GM23338 (cell line): ENCODE measurements at regions not wholly inside any gene's neighbourhood (a gene's known extent, or its start where the extent isn't known, plus 50 kb on each side); places are given as distances from the start of the nearest gene placed in this dataset.

Source experiments
- ATAC-seq: fragments of 200-7000 bp; cut with Tn5 transposase; 3 replicates; pipeline ENCODE4 v1.9.1; 2020
- DNase-seq: peaks from one replicate; pipeline ENCODE4 v3.0.0-alpha.2; 2015; ENCODE audit warnings: low spot score
- H2AFZ ChIP-seq: fragments of 200-600 bp; sonication (generic); 2 replicates; pipeline ENCODE4 v1.8.0; 2016; ENCODE audit warnings: antibody characterized with exemption, mild to moderate bottlenecking, moderate library complexity
- H3F3A ChIP-seq: fragments of 200-600 bp; sonication (generic); replicated peaks from 2 replicates; pipeline ENCODE4 v1.8.0; 2017; ENCODE audit warnings: antibody characterized with exemption, mixed run types, low read depth
- H3K27ac ChIP-seq: fragments of 200-600 bp; sonication (generic); 2 replicates; pipeline ENCODE4 v1.6.1; 2016; ENCODE audit warnings: low read depth
- H3K27me3 ChIP-seq: fragments of 200-600 bp; sonication (generic); 2 replicates; pipeline ENCODE4 v1.8.0; 2016; ENCODE audit warnings: mild to moderate bottlenecking, mixed run types, moderate library complexity; ENCODE audit not compliant: insufficient read depth
- H3K36me3 ChIP-seq: fragments of 200-600 bp; sonication (generic); 2 replicates; pipeline ENCODE4 v1.8.0; 2016; ENCODE audit warnings: mild to moderate bottlenecking; ENCODE audit not compliant: insufficient read depth
- H3K4me1 ChIP-seq: fragments of 200-600 bp; sonication (generic); 2 replicates; pipeline ENCODE4 v1.8.0; 2016; ENCODE audit warnings: mild to moderate bottlenecking, moderate library complexity; ENCODE audit not compliant: insufficient read depth
- H3K4me2 ChIP-seq: fragments of 200-600 bp; sonication (generic); 2 replicates; pipeline ENCODE4 v1.7.1; 2017; ENCODE audit warnings: mixed run types
- H3K4me3 ChIP-seq: fragments of 200-600 bp; sonication (generic); 2 replicates; pipeline ENCODE4 v1.6.1; 2016; ENCODE audit warnings: mixed run types
- H3K79me2 ChIP-seq: fragments of 200-600 bp; sonication (generic); replicated peaks from 2 replicates; pipeline ENCODE4 v1.8.0; 2017; ENCODE audit warnings: mild to moderate bottlenecking; ENCODE audit not compliant: insufficient read depth
- H3K9me2 ChIP-seq: fragments of 200-600 bp; sonication (generic); 2 replicates; pipeline ENCODE4 v1.8.0; 2017; ENCODE audit not compliant: insufficient read depth
- H4K20me1 ChIP-seq: fragments of 200-600 bp; sonication (generic); replicated peaks from 2 replicates; pipeline ENCODE4 v1.8.0; 2017; ENCODE audit warnings: mild to moderate bottlenecking; ENCODE audit not compliant: insufficient read depth
- H3K27ac Mint-ChIP-seq: 2 replicates; pipeline ENCODE4 v1.8.0; 2020; ENCODE audit warnings: inconsistent platforms, mild to moderate bottlenecking, moderate library complexity, mixed read lengths
- H3K27me3 Mint-ChIP-seq: 3 replicates; pipeline ENCODE4 v1.8.0; 2022; ENCODE audit warnings: low read depth, mild to moderate bottlenecking, moderate library complexity, mixed read lengths, inconsistent platforms; ENCODE audit not compliant: insufficient read depth, poor library complexity
- H3K36me3 Mint-ChIP-seq: 3 replicates; pipeline ENCODE4 v1.8.0; 2021; ENCODE audit warnings: low read depth, mild to moderate bottlenecking, inconsistent platforms, moderate library complexity, mixed read lengths
- H3K4me1 Mint-ChIP-seq: 3 replicates; pipeline ENCODE4 v1.8.0; 2020; ENCODE audit warnings: mild to moderate bottlenecking, inconsistent platforms, mixed read lengths
- H3K4me3 Mint-ChIP-seq: 3 replicates; pipeline ENCODE4 v1.8.0; 2021; ENCODE audit warnings: moderate library complexity, mild to moderate bottlenecking, inconsistent platforms, mixed read lengths
- H3K9me3 Mint-ChIP-seq: 3 replicates; pipeline ENCODE4 v1.8.0; 2020; ENCODE audit warnings: moderate library complexity, mild to moderate bottlenecking, inconsistent platforms, mixed read lengths
- CREB1 ChIP-seq: fragments of 250-450 bp; sonication (Bioruptor Pico); IDR thresholded peaks from 2 replicates; pipeline ENCODE4 v1.5.0; 2020; ENCODE audit warnings: low read depth, mild to moderate bottlenecking, moderate library complexity
- EZH2 ChIP-seq: fragments of 200-600 bp; sonication (generic); IDR thresholded peaks from one replicate; pipeline ENCODE4 v1.8.0; 2017; ENCODE audit warnings: antibody characterized with exemption, mild to moderate bottlenecking, low read depth; ENCODE audit not compliant: unreplicated experiment
- EZH2phosphoT487 ChIP-seq: fragments of 200-600 bp; sonication (generic); IDR thresholded peaks from one replicate; pipeline ENCODE4 v1.8.1; 2018; ENCODE audit warnings: antibody characterized with exemption; ENCODE audit not compliant: unreplicated experiment
- JUNB ChIP-seq: IDR thresholded peaks from one replicate; pipeline ENCODE4 v1.6.1; 2016; ENCODE audit warnings: antibody characterized with exemption; ENCODE audit not compliant: unreplicated experiment
- NANOG ChIP-seq: IDR thresholded peaks from 2 replicates; pipeline ENCODE4 v1.6.1; 2016; ENCODE audit warnings: antibody characterized with exemption, borderline replicate concordance
- POLR2AphosphoS5 ChIP-seq: IDR thresholded peaks from 2 replicates; pipeline ENCODE4 v1.6.1; 2016; ENCODE audit warnings: antibody characterized with exemption, low read depth
- REST ChIP-seq: IDR thresholded peaks from one replicate; pipeline ENCODE4 v1.6.1; 2018; ENCODE audit warnings: antibody characterized with exemption; ENCODE audit not compliant: unreplicated experiment
- STAT1 ChIP-seq: IDR thresholded peaks from one replicate; pipeline ENCODE4 v1.6.1; 2016; ENCODE audit warnings: antibody characterized with exemption; ENCODE audit not compliant: unreplicated experiment
- ZNF114 ChIP-seq: fragments of 250-450 bp; sonication (Bioruptor Pico); IDR thresholded peaks from 2 replicates; pipeline ENCODE4 v1.5.0; 2020; ENCODE audit warnings: mild to moderate bottlenecking, moderate library complexity
- ZNF331 ChIP-seq: fragments of 250-450 bp; sonication (Bioruptor Pico); IDR thresholded peaks from 2 replicates; pipeline ENCODE4 v1.5.0; 2020; ENCODE audit warnings: low read depth, mild to moderate bottlenecking, moderate library complexity
- ZNF462 ChIP-seq: fragments of 250-450 bp; sonication (Bioruptor Pico); IDR thresholded peaks from 2 replicates; pipeline ENCODE4 v1.5.0; 2020; ENCODE audit warnings: mild to moderate bottlenecking, moderate library complexity
- TF ChIP-seq, protein P1 (sequence below), 2 experiments: fragments of 200-600 bp in 1 of 2; sonication (generic) in 1 of 2; conservative IDR thresholded peaks; 2 replicates each; pipeline versions ENCODE4 v1.5.1 to v1.6.1; 2016 to 2017; ENCODE audit warnings: antibody characterized with exemption in 2 of 2, low read depth in 2 of 2, mild to moderate bottlenecking in 2 of 2, moderate library complexity in 1 of 2
- TF ChIP-seq, protein P2 (sequence below): IDR thresholded peaks from 2 replicates; pipeline ENCODE4 v1.6.1; 2016; ENCODE audit warnings: antibody characterized with exemption

DNA sequence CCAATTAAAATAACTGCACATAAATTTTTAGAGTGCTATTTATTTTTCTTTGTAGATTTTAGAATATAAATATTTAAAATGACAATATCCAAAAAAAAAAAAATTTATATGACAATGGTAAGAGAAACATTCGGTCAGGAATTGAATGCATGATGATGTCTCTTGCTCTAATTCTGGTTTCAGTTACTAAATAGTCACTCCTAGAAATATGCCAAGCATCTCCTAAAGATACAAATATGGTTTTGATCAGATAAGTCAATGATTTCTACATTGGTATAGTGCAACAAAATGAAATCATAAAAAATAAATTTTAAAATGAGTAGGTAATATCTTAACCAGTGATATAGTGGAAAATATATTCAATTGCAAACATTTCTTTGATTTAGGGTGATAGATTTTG is 95.9 kb upstream of the ACKR3 start:
- H3K4me1 Mint-ChIP-seq, result peaks cover 13% of the 10 kb centered on the region
- no peak overlapping the region for H3K4me3 ChIP-seq
- H3K79me2 ChIP-seq, result no peaks in the 10 kb centered on the region
- TF ChIP-seq ZNF462 (CRISPR knock-in tag) (no peak), REST (no peak), NANOG (no peak), POLR2AphosphoS5 (no peak), ZNF114 (CRISPR knock-in tag) (no peak), EZH2 (no peak), ZNF331 (CRISPR knock-in tag) (no peak), EZH2phosphoT487 (no peak), CREB1 (CRISPR knock-in tag) (no peak), JUNB (no peak), STAT1 (no peak)
- TF ChIP-seq, protein P1, sequence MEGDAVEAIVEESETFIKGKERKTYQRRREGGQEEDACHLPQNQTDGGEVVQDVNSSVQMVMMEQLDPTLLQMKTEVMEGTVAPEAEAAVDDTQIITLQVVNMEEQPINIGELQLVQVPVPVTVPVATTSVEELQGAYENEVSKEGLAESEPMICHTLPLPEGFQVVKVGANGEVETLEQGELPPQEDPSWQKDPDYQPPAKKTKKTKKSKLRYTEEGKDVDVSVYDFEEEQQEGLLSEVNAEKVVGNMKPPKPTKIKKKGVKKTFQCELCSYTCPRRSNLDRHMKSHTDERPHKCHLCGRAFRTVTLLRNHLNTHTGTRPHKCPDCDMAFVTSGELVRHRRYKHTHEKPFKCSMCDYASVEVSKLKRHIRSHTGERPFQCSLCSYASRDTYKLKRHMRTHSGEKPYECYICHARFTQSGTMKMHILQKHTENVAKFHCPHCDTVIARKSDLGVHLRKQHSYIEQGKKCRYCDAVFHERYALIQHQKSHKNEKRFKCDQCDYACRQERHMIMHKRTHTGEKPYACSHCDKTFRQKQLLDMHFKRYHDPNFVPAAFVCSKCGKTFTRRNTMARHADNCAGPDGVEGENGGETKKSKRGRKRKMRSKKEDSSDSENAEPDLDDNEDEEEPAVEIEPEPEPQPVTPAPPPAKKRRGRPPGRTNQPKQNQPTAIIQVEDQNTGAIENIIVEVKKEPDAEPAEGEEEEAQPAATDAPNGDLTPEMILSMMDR (conservative IDR thresholded peaks at IDR 0.05; ENCODE audit: low read depth in 2 of 2), result no peak
- TF ChIP-seq, protein P2, sequence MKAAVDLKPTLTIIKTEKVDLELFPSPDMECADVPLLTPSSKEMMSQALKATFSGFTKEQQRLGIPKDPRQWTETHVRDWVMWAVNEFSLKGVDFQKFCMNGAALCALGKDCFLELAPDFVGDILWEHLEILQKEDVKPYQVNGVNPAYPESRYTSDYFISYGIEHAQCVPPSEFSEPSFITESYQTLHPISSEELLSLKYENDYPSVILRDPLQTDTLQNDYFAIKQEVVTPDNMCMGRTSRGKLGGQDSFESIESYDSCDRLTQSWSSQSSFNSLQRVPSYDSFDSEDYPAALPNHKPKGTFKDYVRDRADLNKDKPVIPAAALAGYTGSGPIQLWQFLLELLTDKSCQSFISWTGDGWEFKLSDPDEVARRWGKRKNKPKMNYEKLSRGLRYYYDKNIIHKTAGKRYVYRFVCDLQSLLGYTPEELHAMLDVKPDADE, result no peak
- H3K4me1 ChIP-seq, result peaks cover 6% of the 10 kb centered on the region
- H3K27me3 ChIP-seq, result no peaks in the 10 kb centered on the region
- no peak overlapping the region for H3K27ac Mint-ChIP-seq
- H3F3A ChIP-seq, result no peaks in the 10 kb centered on the region
- H3K9me2 ChIP-seq, result no peaks in the 10 kb centered on the region
- no peaks in the 10 kb centered on the region for H3K36me3 ChIP-seq
- H3K27me3 Mint-ChIP-seq, result no peaks in the 10 kb centered on the region
- no peak overlapping the region for H3K4me3 Mint-ChIP-seq
- no peak overlapping the region for H3K4me2 ChIP-seq
- no peak for ATAC-seq
- DNase-seq, result no peak
- no peak overlapping the region for H2AFZ ChIP-seq
- no peak overlapping the region for H3K27ac ChIP-seq
- no peaks in the 10 kb centered on the region; the same call in 2 of the 3 replicates for H3K9me3 Mint-ChIP-seq
- H3K36me3 Mint-ChIP-seq, result no peaks in the 10 kb centered on the region
- H4K20me1 ChIP-seq, result no peaks in the 10 kb centered on the region
